ENCODE measurements at regions not wholly inside any gene's neighbourhood (a gene's known extent, or its start where the extent isn't known, plus 50 kb on each side); places are given as distances from the start of the nearest gene placed in this dataset.

- peak; percentile 58 for DNase-seq (ENCODE audit: low spot score)
Observed at GRCh38 chr21:34022627-34023335, 50.6 kb upstream of the MRPS6 start.

GRCh38 chr21:34021726-34022125, 51.7 kb upstream of the MRPS6 start:
- DNase-seq (ENCODE audit: low spot score), result no peak

- no peak for DNase-seq (ENCODE audit: low spot score)
Observed at GRCh38 chr21:34020983-34021553, 52.3 kb upstream of the MRPS6 start.

GRCh38 chr21:34020005-34020847, 53.2 kb upstream of the MRPS6 start:
- DNase-seq (ENCODE audit: low spot score), result peak; percentile 96

- peak; percentile 51 for DNase-seq (ENCODE audit: low spot score)
Observed at GRCh38 chr21:34019402-34019801, 54.0 kb upstream of the MRPS6 start.

- DNase-seq (ENCODE audit: low spot score), result peak; percentile 21
Observed at GRCh38 chr21:34018910-34019309, 54.5 kb upstream of the MRPS6 start.

GRCh38 chr21:34018185-34018584, 55.2 kb upstream of the MRPS6 start:
- no peak for DNase-seq (ENCODE audit: low spot score)

GRCh38 chr21:34017039-34017961, 56.1 kb upstream of the MRPS6 start:
- no peak for DNase-seq (ENCODE audit: low spot score)

- no peak for DNase-seq (ENCODE audit: low spot score)
Observed at GRCh38 chr21:34012640-34013039, 60.7 kb upstream of the MRPS6 start.

- DNase-seq (ENCODE audit: low spot score), result no peak
Observed at GRCh38 chr21:34011660-34012059, 61.7 kb upstream of the MRPS6 start.

- DNase-seq (ENCODE audit: low spot score), result no peak
Observed at GRCh38 chr21:34009193-34009592, 64.2 kb upstream of the MRPS6 start.

- no peak for DNase-seq (ENCODE audit: low spot score)
Observed at GRCh38 chr21:34008618-34009017, 64.8 kb upstream of the MRPS6 start.

GRCh38 chr21:34006611-34007168, 66.7 kb upstream of the MRPS6 start:
- no peak for DNase-seq (ENCODE audit: low spot score)

- DNase-seq (ENCODE audit: low spot score), result no peak
Observed at GRCh38 chr21:34004974-34005373, 68.4 kb upstream of the MRPS6 start.

GRCh38 chr21:34004013-34004938, 69.1 kb upstream of the MRPS6 start:
- no peak for DNase-seq (ENCODE audit: low spot score)

- no peak for DNase-seq (ENCODE audit: low spot score)
Observed at GRCh38 chr21:34003428-34003827, 70.0 kb upstream of the MRPS6 start.

GRCh38 chr21:34000375-34000774, 73.0 kb upstream of the MRPS6 start:
- no peak for DNase-seq (ENCODE audit: low spot score)

- no peak for DNase-seq (ENCODE audit: low spot score)
Observed at GRCh38 chr21:33998809-33999208, 74.6 kb upstream of the MRPS6 start.

GRCh38 chr21:33998402-33998801, 75.0 kb upstream of the MRPS6 start:
- no peak for DNase-seq (ENCODE audit: low spot score)

- no peak for DNase-seq (ENCODE audit: low spot score)
Observed at GRCh38 chr21:33997436-33997835, 75.9 kb upstream of the MRPS6 start.

GRCh38 chr21:33994373-33994772, 78.8 kb upstream of the ATP5PO start:
- DNase-seq (ENCODE audit: low spot score), result no peak
